B cell (primary cell): ENCODE measurements at regions not wholly inside any gene's neighbourhood (a gene's known extent, or its start where the extent isn't known, plus 50 kb on each side); places are given as distances from the start of the nearest gene placed in this dataset.

ENCODE experiments used
- EZH2 ChIP-seq: IDR thresholded peaks from 2 replicates; pipeline ENCODE4 v1.6.1; 2012; ENCODE audit warnings: borderline replicate concordance, low read depth, mild to moderate bottlenecking, moderate library complexity, low read length; ENCODE audit not compliant: insufficient read depth, poor library complexity, severe bottlenecking
- TF ChIP-seq, protein P1 (sequence below): fragments of 200-600 bp; IDR thresholded peaks from one replicate; pipeline ENCODE4 v1.8.0; 2022; ENCODE audit warnings: antibody characterized with exemption, mild to moderate bottlenecking

DNA sequence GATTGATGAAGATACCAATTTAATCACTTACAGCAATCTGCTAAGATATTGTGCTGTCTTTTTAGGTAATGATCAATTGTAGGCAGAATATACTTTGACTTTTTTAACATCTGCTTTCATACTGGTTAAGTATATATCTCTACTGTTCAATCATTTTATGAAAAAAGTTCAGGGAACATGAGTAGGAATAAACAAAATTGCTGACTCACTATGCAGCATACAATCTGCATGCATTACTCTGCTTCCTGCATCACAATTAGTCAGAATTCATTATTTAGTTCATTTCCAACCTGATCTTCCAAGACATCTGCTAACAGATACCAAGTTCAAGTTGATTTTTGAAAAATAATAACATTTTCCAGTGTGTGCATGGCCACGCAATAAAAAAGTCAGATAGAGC lies 1430.4 kb upstream of the LRRTM1 start:
- TF ChIP-seq, protein P1, sequence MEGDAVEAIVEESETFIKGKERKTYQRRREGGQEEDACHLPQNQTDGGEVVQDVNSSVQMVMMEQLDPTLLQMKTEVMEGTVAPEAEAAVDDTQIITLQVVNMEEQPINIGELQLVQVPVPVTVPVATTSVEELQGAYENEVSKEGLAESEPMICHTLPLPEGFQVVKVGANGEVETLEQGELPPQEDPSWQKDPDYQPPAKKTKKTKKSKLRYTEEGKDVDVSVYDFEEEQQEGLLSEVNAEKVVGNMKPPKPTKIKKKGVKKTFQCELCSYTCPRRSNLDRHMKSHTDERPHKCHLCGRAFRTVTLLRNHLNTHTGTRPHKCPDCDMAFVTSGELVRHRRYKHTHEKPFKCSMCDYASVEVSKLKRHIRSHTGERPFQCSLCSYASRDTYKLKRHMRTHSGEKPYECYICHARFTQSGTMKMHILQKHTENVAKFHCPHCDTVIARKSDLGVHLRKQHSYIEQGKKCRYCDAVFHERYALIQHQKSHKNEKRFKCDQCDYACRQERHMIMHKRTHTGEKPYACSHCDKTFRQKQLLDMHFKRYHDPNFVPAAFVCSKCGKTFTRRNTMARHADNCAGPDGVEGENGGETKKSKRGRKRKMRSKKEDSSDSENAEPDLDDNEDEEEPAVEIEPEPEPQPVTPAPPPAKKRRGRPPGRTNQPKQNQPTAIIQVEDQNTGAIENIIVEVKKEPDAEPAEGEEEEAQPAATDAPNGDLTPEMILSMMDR, result no peak
- TF ChIP-seq EZH2, result no peak
